K562 (cell line): ENCODE measurements at regions not wholly inside any gene's neighbourhood (a gene's known extent, or its start where the extent isn't known, plus 50 kb on each side); places are given as distances from the start of the nearest gene placed in this dataset.

ENCODE experiments used
- ATAC-seq: fragments of 200-7000 bp; cut with Tn5 transposase; 3 replicates; pipeline ENCODE4 v1.9.1; 2020; ENCODE audit warnings: moderate library complexity
- BruUV-seq: library from RNA; stranded (reverse); fragments of 400-500 nt; replicated peaks from 2 replicates; lab custom pipeline; 2021; lab: Mats Ljungman, UMichigan
- CTCF ChIA-PET: fragments of 300-600 bp; formaldehyde crosslinking; extraction: SDS; loops from one replicate; lab custom pipeline; 2021; ENCODE audit warnings: low intra/inter-chr PET ratio; lab: Yijun Ruan, JAX
- POLR2A ChIA-PET: fragments of 300-600, 350-650 bp; sonication (Branson Sonifier 250); formaldehyde crosslinking; extraction: SDS; loops from one replicate; lab custom pipeline; 2021; ENCODE audit warnings: antibody characterized with exemption, inconsistent platforms; lab: Yijun Ruan, JAX
- DNase-seq, 4 experiments: peaks; one replicate each; pipeline versions ENCODE4 v3.0.0 to v3.0.0-alpha.2; 2011 to 2018; ENCODE audit warnings: low spot score in 3 of 4, mixed read lengths in 3 of 4; ENCODE audit errors: extremely low read depth in 1 of 4
- FAIRE-seq: peaks from 2 replicates; lab custom pipeline; 2011; peaks lifted over from hg19 to GRCh38; lab: Jason Lieb, UNC
- H2AFZ ChIP-seq: 2 replicates; pipeline ENCODE4 v1.6.0; 2011; ENCODE audit warnings: low read depth, low read length, control low read depth, inconsistent platforms
- H3K27ac ChIP-seq: fragments of 200-600 bp; 3 replicates; pipeline ENCODE4 v1.8.0; 2011; ENCODE audit warnings: low read depth, mild to moderate bottlenecking, control low read depth, inconsistent platforms, low read length, moderate library complexity, mixed read lengths; ENCODE audit errors: extremely low read depth
- H3K27me3 ChIP-seq, 2 experiments: fragments of 300-600 bp in 1 of 2; 2 replicates in 1 of 2; 3 replicates in 1 of 2; pipeline versions ENCODE4 v1.6.0 to v1.8.0; 2011; ENCODE audit warnings: inconsistent platforms in 2 of 2, low read length in 2 of 2, mild to moderate bottlenecking in 1 of 2, mixed read lengths in 1 of 2, moderate library complexity in 1 of 2; ENCODE audit not compliant: control insufficient read depth in 2 of 2, insufficient read depth in 2 of 2
- H3K36me3 ChIP-seq: fragments of 300-600 bp; 3 replicates; pipeline ENCODE4 v1.8.0; 2011; ENCODE audit warnings: mild to moderate bottlenecking, low read length, inconsistent platforms; ENCODE audit not compliant: control insufficient read depth, insufficient read depth
- H3K4me1 ChIP-seq, 2 experiments: fragments of 200-600 bp in 1 of 2; replicated peaks in 1 of 2; 2 replicates in 1 of 2; 3 replicates in 1 of 2; pipeline versions ENCODE4 v1.5.1 to v1.8.0; 2011; ENCODE audit warnings: inconsistent platforms in 2 of 2, low read length in 2 of 2, mild to moderate bottlenecking in 1 of 2, mixed read lengths in 1 of 2, moderate library complexity in 1 of 2; ENCODE audit not compliant: control insufficient read depth in 2 of 2, insufficient read depth in 2 of 2
- H3K4me2 ChIP-seq: 2 replicates; pipeline ENCODE4 v1.6.1; 2011; ENCODE audit warnings: low read length, control low read depth, inconsistent platforms, mixed read lengths; ENCODE audit not compliant: insufficient read depth
- H3K4me3 ChIP-seq: fragments of 200-600 bp; sonication (generic), shearing (Covaris generic); 2 replicates; pipeline ENCODE4 v1.5.1; 2016; ENCODE audit warnings: control low read depth, inconsistent platforms
- H3K79me2 ChIP-seq: fragments of 200-600 bp; 3 replicates; pipeline ENCODE4 v1.8.0; 2011; ENCODE audit warnings: low read length, inconsistent platforms; ENCODE audit not compliant: control insufficient read depth, insufficient read depth
- H3K9ac ChIP-seq, 2 experiments: 2 replicates each; pipeline versions ENCODE4 v1.6.0 to v1.6.1; 2011; ENCODE audit warnings: low read depth in 2 of 2, low read length in 2 of 2, control low read depth in 1 of 2, inconsistent platforms in 1 of 2, mild to moderate bottlenecking in 1 of 2, mixed read lengths in 1 of 2; ENCODE audit not compliant: insufficient read depth in 1 of 2
- H3K9me1 ChIP-seq: one replicate; pipeline ENCODE4 v1.6.0; 2011; ENCODE audit warnings: inconsistent platforms, mild to moderate bottlenecking, low read length, moderate library complexity; ENCODE audit not compliant: control insufficient read depth, insufficient read depth
- H3K9me3 ChIP-seq: replicated peaks from 2 replicates; pipeline ENCODE4 v1.5.1; 2011; ENCODE audit warnings: low read depth, low read length, inconsistent platforms; ENCODE audit not compliant: control insufficient read depth, insufficient read depth
- H4K20me1 ChIP-seq: replicated peaks from 2 replicates; pipeline ENCODE4 v1.6.1; 2011; ENCODE audit warnings: low read length, inconsistent platforms, mixed read lengths; ENCODE audit not compliant: control insufficient read depth, insufficient read depth
- FOXA3 ChIP-seq, 2 experiments: fragments of 450-650 bp in 1 of 2; sonication (generic) in 1 of 2; formaldehyde crosslinking; IDR thresholded peaks in 1 of 2; conservative IDR thresholded peaks in 1 of 2; 2 replicates each; pipeline versions ENCODE4 v1.4.0 to v1.8.0; 2020 to 2022; ENCODE audit warnings: mild to moderate bottlenecking in 2 of 2, missing genetic modification reagents in 1 of 2
- HLTF ChIP-seq: fragments of 450-650 bp; IDR thresholded peaks from 2 replicates; pipeline ENCODE4 v1.6.1; 2016
- HNRNPH1 ChIP-seq: fragments of 200-400 bp; formaldehyde crosslinking; optimal IDR thresholded peaks from 2 replicates; pipeline ENCODE3; 2017; ENCODE audit warnings: low read depth, mild to moderate bottlenecking, low read length, moderate library complexity
- PHB2 ChIP-seq: fragments of 450-650 bp; IDR thresholded peaks from 2 replicates; pipeline ENCODE4 v1.6.1; 2017; ENCODE audit warnings: low read depth
- PML ChIP-seq: IDR thresholded peaks from 2 replicates; pipeline ENCODE4 v1.6.1; 2012; ENCODE audit warnings: low read length, inconsistent platforms
- POLR3A ChIP-seq: IDR thresholded peaks from 2 replicates; pipeline ENCODE4 v1.6.1; 2011; ENCODE audit warnings: borderline replicate concordance, mild to moderate bottlenecking, moderate library complexity; ENCODE audit not compliant: insufficient read length, insufficient read depth; ENCODE audit errors: extremely low read depth
- WGBS: fragments of 100-300 bp; shearing (Covaris generic); methylation state at CpG from one replicate; pipeline ENCODE4 v1.1.6; 2016; ENCODE audit warnings: low coverage, mixed read lengths; ENCODE audit not compliant: insufficient coverage; ENCODE audit errors: missing lambda C conversion rate; 5-methylcytosine and 5-hydroxymethylcytosine counted together
- in situ Hi-C: fragments of 300-500 bp; cut with MboI; formaldehyde crosslinking; loops from 4 replicates; pipeline ENCODE4 v1.15.0; 2018; ENCODE audit warnings: inconsistent platforms, mixed read lengths
- intact Hi-C: fragments of 100-400 bp; cut with micrococcal nuclease; formaldehyde crosslinking; loops from 2 replicates; pipeline ENCODE4 v1.14.2; 2022
- TF ChIP-seq, protein P1 (sequence below): fragments of 200-600 bp; sonication (generic); IDR thresholded peaks from one replicate; pipeline ENCODE4 v1.6.1; 2012; ENCODE audit warnings: mild to moderate bottlenecking, low read depth, low read length, inconsistent platforms
- TF ChIP-seq, protein P2 (sequence below): sonication (generic); formaldehyde crosslinking; IDR thresholded peaks from 2 replicates; pipeline ENCODE4 v1.8.1; 2023; ENCODE audit warnings: mild to moderate bottlenecking, missing genetic modification reagents

DNA sequence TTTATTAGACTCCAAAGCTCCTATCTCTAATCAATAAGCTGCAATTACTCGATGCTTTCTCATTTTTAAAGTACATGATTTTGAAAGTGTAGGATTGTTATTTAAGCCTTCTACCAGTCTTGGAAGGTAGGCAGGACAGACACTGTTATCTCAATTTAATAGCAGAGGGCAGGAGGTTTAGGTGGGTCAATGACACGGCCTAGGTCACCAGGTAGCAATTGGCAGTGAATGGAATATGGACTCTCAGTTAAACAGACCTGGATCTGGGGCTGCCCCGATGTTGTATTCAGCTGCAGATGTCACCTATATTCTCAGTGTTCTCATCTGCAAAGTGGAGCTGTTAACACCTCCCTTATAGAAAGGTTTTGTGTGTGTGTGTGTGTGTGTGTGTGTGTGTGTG lies 124.4 kb upstream of the ANKFN1 start:
- H4K20me1 ChIP-seq = no peaks in the 10 kb centered on the region
- intact Hi-C loops = no loop called here
- no TSS peak for BruUV-seq
- FAIRE-seq = no peak
- H3K9ac ChIP-seq = no peak overlapping the region
- no peaks in the 10 kb centered on the region for H3K9me3 ChIP-seq
- DNase-seq = no peak
- H2AFZ ChIP-seq = no peak overlapping the region
- H3K4me3 ChIP-seq = no peak overlapping the region
- H3K4me1 ChIP-seq = no peaks in the 10 kb centered on the region
- H3K79me2 ChIP-seq = no peaks in the 10 kb centered on the region
- H3K27ac ChIP-seq = no peak overlapping the region
- in situ Hi-C loops = no loop called here
- ChIA-PET CTCF (no interaction called here), POLR2A (no interaction called here)
- ATAC-seq = no peak
- WGBS = 4% methylated on average over 3 of the region's 3 CpGs
- no peak overlapping the region for H3K4me2 ChIP-seq
- no peaks in the 10 kb centered on the region for H3K27me3 ChIP-seq
- H3K36me3 ChIP-seq = no peaks in the 10 kb centered on the region
- H3K9me1 ChIP-seq = no peaks in the 10 kb centered on the region
- TF ChIP-seq FOXA3 (CRISPR knock-in tag; conservative IDR thresholded peaks at IDR 0.05 in 1 of 2, IDR thresholded peaks at IDR 0.05 in 1 of 2) = no peak
- TF ChIP-seq PML = no peak
- no peak for TF ChIP-seq PHB2
- TF ChIP-seq HLTF = no peak
- TF ChIP-seq, protein P1, sequence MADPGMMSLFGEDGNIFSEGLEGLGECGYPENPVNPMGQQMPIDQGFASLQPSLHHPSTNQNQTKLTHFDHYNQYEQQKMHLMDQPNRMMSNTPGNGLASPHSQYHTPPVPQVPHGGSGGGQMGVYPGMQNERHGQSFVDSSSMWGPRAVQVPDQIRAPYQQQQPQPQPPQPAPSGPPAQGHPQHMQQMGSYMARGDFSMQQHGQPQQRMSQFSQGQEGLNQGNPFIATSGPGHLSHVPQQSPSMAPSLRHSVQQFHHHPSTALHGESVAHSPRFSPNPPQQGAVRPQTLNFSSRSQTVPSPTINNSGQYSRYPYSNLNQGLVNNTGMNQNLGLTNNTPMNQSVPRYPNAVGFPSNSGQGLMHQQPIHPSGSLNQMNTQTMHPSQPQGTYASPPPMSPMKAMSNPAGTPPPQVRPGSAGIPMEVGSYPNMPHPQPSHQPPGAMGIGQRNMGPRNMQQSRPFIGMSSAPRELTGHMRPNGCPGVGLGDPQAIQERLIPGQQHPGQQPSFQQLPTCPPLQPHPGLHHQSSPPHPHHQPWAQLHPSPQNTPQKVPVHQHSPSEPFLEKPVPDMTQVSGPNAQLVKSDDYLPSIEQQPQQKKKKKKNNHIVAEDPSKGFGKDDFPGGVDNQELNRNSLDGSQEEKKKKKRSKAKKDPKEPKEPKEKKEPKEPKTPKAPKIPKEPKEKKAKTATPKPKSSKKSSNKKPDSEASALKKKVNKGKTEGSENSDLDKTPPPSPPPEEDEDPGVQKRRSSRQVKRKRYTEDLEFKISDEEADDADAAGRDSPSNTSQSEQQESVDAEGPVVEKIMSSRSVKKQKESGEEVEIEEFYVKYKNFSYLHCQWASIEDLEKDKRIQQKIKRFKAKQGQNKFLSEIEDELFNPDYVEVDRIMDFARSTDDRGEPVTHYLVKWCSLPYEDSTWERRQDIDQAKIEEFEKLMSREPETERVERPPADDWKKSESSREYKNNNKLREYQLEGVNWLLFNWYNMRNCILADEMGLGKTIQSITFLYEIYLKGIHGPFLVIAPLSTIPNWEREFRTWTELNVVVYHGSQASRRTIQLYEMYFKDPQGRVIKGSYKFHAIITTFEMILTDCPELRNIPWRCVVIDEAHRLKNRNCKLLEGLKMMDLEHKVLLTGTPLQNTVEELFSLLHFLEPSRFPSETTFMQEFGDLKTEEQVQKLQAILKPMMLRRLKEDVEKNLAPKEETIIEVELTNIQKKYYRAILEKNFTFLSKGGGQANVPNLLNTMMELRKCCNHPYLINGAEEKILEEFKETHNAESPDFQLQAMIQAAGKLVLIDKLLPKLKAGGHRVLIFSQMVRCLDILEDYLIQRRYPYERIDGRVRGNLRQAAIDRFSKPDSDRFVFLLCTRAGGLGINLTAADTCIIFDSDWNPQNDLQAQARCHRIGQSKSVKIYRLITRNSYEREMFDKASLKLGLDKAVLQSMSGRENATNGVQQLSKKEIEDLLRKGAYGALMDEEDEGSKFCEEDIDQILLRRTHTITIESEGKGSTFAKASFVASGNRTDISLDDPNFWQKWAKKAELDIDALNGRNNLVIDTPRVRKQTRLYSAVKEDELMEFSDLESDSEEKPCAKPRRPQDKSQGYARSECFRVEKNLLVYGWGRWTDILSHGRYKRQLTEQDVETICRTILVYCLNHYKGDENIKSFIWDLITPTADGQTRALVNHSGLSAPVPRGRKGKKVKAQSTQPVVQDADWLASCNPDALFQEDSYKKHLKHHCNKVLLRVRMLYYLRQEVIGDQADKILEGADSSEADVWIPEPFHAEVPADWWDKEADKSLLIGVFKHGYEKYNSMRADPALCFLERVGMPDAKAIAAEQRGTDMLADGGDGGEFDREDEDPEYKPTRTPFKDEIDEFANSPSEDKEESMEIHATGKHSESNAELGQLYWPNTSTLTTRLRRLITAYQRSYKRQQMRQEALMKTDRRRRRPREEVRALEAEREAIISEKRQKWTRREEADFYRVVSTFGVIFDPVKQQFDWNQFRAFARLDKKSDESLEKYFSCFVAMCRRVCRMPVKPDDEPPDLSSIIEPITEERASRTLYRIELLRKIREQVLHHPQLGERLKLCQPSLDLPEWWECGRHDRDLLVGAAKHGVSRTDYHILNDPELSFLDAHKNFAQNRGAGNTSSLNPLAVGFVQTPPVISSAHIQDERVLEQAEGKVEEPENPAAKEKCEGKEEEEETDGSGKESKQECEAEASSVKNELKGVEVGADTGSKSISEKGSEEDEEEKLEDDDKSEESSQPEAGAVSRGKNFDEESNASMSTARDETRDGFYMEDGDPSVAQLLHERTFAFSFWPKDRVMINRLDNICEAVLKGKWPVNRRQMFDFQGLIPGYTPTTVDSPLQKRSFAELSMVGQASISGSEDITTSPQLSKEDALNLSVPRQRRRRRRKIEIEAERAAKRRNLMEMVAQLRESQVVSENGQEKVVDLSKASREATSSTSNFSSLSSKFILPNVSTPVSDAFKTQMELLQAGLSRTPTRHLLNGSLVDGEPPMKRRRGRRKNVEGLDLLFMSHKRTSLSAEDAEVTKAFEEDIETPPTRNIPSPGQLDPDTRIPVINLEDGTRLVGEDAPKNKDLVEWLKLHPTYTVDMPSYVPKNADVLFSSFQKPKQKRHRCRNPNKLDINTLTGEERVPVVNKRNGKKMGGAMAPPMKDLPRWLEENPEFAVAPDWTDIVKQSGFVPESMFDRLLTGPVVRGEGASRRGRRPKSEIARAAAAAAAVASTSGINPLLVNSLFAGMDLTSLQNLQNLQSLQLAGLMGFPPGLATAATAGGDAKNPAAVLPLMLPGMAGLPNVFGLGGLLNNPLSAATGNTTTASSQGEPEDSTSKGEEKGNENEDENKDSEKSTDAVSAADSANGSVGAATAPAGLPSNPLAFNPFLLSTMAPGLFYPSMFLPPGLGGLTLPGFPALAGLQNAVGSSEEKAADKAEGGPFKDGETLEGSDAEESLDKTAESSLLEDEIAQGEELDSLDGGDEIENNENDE = no peak
- TF ChIP-seq POLR3A = no peak
- TF ChIP-seq, protein P2, sequence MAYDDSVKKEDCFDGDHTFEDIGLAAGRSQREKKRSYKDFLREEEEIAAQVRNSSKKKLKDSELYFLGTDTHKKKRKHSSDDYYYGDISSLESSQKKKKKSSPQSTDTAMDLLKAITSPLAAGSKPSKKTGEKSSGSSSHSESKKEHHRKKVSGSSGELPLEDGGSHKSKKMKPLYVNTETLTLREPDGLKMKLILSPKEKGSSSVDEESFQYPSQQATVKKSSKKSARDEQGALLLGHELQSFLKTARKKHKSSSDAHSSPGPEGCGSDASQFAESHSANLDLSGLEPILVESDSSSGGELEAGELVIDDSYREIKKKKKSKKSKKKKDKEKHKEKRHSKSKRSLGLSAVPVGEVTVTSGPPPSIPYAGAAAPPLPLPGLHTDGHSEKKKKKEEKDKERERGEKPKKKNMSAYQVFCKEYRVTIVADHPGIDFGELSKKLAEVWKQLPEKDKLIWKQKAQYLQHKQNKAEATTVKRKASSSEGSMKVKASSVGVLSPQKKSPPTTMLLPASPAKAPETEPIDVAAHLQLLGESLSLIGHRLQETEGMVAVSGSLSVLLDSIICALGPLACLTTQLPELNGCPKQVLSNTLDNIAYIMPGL (CRISPR knock-in tag) = no peak
- TF ChIP-seq HNRNPH1 = no peak
